GM20000 (cell line): ENCODE measurements at regions not wholly inside any gene's neighbourhood (a gene's known extent, or its start where the extent isn't known, plus 50 kb on each side); places are given as distances from the start of the nearest gene placed in this dataset.

Source experiments
- DNase-seq: peaks from one replicate; pipeline ENCODE4 v3.0.0; 2012; ENCODE audit warnings: low spot score
- CTCF ChIP-seq: IDR thresholded peaks from 2 replicates; pipeline ENCODE4 v1.5.1; 2012; ENCODE audit warnings: mild to moderate bottlenecking, control low read depth; ENCODE audit errors: extremely low read depth, missing control alignments

GRCh38 chr1:191096405-191096804 is 618.7 kb upstream of the BRINP3 start:
- DNase-seq, result no peak
- TF ChIP-seq CTCF, result no peak

DNA sequence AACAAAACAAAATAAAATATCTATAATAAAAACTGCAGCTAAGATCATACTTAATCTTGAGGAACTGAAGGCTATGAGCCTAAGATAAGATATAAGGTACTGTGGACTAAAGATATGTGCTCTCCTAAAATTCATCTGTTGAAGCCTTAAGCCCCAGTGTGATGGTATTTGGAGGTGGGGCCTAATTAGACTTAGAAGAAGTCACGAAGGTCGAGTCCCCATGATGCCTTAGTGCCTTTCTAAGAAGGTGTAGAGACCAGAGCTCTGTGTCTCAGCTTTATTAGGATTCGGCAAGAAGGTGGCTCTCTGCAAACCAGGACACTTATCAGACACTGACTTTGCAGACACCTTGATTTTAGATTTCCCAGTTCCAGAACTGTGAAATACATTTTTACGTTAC is 622.0 kb upstream of the BRINP3 start:
- no peak for TF ChIP-seq CTCF
- no peak for DNase-seq

- no peak for TF ChIP-seq CTCF
These were observed 624.3 kb upstream of the BRINP3 start for GRCh38 chr1:191101960-191102359.

GRCh38 chr1:191125950-191126349 is 648.3 kb upstream of the BRINP3 start:
- DNase-seq, result no peak
- TF ChIP-seq CTCF, result no peak

More at GRCh38 chr1:191101960-191102359, 624.3 kb upstream of the BRINP3 start:
- DNase-seq, result no peak

DNA sequence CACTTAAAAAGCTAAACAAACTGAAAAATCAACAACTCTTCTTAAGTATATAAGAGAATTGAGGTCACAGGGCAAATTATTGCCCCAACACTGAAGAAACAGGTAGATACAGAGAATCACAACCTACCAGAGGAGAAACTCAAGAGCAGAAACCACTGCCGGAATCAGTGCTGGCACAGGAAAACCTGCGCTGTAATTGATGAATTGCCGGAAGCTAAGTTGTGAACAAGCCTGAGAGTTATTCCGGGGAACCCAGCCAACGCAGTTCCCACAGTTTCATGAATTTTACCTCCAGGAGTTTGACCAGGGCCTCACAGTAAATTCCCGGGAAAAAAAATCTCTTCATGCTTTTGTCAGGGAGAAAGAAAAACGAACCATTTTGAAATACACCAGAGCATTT is 657.1 kb upstream of the BRINP3 start:
- no peak for DNase-seq
- TF ChIP-seq CTCF, result no peak

DNA sequence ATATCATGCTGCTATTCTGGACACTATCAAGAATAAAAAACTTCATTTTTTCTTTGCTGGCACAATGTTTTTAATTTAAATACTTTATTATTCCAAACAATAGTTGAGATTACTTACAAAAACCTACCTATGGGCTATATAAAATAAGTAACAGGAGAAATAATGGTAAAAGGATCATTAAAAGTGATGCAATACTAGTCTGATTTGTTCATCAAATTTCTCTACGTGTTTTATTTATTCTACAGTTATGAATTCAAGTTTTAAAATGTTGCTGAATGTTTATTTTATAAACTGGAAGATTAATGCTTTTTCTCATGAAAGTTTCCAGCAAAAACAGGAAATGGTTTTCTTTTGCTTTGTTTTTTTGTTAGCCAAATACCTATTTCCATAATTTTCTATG is 662.4 kb upstream of the BRINP3 start:
- no peak for DNase-seq

GRCh38 chr1:191142748-191143147 is 665.1 kb upstream of the BRINP3 start:
- DNase-seq, result no peak

More for the DNA sequence above, 662.4 kb upstream of the BRINP3 start:
- TF ChIP-seq CTCF, result no peak

More at GRCh38 chr1:191142748-191143147, 665.1 kb upstream of the BRINP3 start:
- TF ChIP-seq CTCF, result no peak
